Hypothalamus (tissue), 51 donors: ENCODE measurements at regions not wholly inside any gene's neighbourhood (a gene's known extent, or its start where the extent isn't known, plus 50 kb on each side); places are given as distances from the start of the nearest gene placed in this dataset.
A peak's percentile ranks its signal among the peaks of the same experiment; 100 is the strongest.
"Not testable (repeated sequence)": the region's sequence is repeated elsewhere in the genome, so short reads cannot be mapped to it uniquely, and the experiment has no call there.

Source experiments
- DNase-seq, 51 donors: peaks; one replicate each; lab custom pipeline; 2025; lab: John Stamatoyannopoulos, UW

DNA sequence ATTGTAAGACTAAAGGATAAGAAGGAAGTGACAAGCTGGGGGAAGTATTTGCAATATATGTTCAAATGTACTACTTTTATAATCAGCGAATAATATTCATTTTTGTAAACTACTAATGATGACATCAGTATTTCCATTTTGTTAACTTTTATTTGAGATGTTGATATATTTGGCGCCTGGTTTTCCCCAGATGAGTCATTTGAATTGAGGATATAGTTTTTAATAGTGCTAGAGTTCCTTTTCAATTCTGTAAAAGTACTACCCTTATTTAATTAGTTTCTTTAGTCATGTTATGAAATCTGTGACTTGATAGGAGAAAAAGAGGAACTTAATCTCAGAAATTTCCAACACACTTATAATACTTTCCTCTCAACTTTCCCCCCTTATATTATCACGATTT is 495.3 kb downstream of the IRS1 start:
- DNase-seq, result no peak

DNA sequence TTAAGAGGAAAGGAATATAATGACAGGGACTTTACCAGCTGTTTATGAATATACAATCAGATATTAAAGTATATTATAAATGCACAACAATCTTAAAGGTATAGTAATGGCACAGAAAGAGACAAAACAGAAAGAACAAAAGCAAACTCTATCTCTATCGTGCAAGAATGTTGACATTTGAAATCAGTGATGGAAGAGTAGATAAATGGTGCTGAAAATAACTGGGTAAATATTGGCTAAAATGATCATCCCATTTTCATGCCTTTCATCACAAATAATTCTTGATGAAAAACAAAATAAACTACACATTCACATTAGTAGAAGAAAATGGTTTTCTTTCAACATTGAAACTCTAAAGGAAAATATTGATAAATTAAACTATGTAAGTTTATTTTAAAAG is 495.9 kb downstream of the IRS1 start:
- DNase-seq, result no peak

- no peak for DNase-seq
Observed at GRCh38 chr2:226300196-226300886, 499.3 kb downstream of the IRS1 start.

GRCh38 chr2:226299771-226300170 is 499.8 kb downstream of the IRS1 start:
- no peak for DNase-seq

GRCh38 chr2:226295681-226296080 is 503.9 kb downstream of the IRS1 start:
- no peak for DNase-seq

- DNase-seq, result no peak
Observed at GRCh38 chr2:226295123-226295522, 504.5 kb downstream of the IRS1 start.

- not testable (repeated sequence) for DNase-seq
Observed at GRCh38 chr2:226291281-226291680, 508.3 kb downstream of the IRS1 start.

GRCh38 chr2:226286916-226287315 is 512.7 kb downstream of the IRS1 start:
- no peak for DNase-seq

DNA sequence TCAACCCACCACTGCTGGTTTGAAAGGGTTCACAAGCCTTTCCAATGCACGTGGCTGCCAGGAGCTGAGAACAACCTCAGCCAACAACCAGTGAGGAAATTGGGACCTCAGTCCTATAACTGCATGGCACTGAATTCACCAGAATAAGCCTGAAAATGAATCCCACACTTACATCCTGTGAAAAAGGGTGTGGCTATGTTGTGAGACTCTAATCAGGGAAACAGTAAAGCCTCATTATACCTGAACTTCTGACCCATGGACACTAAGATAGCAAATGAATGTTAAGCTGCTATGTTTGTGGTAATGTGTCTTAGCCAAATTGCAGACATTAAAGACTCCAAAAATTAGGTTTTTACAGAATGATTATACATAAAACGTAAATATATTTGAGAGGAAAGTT is 515.8 kb downstream of the IRS1 start:
- no peak for DNase-seq

GRCh38 chr2:226282151-226282550 is 517.5 kb downstream of the IRS1 start:
- DNase-seq, result no peak

DNA sequence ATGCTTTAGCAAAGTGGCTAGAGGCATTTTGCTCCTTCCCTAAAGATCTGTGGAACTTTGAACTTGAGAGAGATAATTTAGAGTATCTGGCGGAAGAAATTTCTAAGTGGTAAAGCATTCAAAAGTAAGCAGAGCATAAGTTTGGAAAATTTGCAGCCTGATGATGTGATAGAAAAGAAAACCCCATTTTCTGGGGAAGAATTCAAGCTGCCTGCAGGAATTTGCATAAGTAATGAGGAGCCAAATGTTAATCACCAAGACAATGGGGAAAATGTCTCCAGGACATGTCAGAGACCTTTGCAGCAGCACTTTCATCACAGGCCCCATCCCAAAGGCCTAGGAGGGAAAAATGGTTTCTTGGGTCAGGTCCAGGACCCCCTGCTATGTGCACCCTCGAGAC is 519.5 kb downstream of the IRS1 start:
- DNase-seq, result not testable (repeated sequence)

GRCh38 chr2:226275215-226275614 is 524.4 kb downstream of the IRS1 start:
- DNase-seq, result no peak

- DNase-seq, result no peak
Observed at GRCh38 chr2:226274143-226274542, 525.5 kb downstream of the IRS1 start.

DNA sequence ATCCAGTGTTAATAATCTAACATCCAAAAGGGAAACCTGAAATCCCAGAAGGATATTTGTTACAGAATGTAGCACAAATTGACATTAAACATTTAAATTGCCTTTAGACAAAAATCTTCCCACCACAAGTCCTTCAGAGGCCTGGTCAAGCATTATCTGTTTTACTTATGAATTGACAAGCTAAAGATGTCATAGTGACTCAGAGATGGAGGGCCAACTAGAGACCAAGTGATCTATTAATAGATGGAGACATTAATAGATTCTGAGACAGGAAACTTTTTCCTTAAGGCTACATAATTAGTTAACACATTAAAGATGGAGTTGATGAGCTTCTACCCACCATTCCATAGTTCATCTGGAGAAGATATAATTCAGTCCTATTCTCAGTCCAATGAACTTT is 526.2 kb downstream of the IRS1 start:
- DNase-seq, result no peak

DNA sequence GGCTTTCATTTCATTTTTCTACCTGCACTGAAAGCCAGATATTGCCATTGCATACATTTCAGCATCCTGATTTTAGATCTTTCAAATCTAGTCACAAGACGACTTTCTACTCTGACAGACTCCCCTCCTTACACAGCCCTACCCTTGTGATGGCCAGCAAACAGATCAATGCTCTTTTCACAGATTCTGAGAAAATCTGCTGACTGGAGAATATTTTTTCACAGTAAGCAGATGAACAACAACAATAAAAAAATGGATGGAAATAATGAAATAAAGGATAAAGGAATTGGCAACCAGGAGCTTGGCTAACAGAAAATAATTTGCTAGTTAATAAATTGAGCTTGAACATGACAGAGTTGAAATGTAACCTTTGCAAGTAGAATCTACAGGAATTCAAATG is 527.2 kb downstream of the IRS1 start:
- DNase-seq, result peak in 1 of 51 donors; percentile 21

DNA sequence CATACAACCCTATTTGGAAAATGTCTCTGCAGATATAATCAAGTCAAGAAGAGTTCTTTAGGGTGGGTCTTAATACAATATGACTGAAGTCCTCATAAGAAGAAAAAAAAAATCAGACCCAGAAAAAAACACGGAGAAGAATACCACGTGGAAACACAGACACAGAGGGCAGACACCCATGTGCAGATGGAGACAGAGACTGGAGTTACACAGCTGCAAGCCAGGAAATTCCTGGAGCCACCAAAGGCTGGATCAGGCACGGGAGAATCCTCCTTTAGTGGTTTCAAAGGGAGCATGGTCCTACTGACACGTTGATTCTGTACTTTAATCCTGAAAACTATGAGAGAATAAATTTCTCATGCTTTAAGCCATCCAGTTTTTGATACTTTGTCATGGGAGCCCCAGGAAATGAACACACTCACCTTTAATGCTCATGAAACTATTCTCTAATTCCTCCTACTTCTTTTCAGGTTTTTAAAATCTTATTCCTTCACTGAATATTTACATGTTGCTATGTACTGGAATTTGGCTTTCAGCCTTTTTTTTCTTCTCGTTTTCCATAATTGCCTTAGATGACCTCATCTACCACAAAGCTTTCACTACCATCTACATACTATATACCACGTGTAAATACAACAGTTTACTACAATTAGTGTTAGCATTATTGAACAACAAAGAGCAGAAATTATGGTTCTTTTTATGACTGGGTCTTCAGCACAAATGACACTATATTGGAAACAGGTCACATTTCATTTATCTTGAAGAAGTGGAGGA is 529.1 kb downstream of the IRS1 start:
- DNase-seq, result no peak

DNA sequence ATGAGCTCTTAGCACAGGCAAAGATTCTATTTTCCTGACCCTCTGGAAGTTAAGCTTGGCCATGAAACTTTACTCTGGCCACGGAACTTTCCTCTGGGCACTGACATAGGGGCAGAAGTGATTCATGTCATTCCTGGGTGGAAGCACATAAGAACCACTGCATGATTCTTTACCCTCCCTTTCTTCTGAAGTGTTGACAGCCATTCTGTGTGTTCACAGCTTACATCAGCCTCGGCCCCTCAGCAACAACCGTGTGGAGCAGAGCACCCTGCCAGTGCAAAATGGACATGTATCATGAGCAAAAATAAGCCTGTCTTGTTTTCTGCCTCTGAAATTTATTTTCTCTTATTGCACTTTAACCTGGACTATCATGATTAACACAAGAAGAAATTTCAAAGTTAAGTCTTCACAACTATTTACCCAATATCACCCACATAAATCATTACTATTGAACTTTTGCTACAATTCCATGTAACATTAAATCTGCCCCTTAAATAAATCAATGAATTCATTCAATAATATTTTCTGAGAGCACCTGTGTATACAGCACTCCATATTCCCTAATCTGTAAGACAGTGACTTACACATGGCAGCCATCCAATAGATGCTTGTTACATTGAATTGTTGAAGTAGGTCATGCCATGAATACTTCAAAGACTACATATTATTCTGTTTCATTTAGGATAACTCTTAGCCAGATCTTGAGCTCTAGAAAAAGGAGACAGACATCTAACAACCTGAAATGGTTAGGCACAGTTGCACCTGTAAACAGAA is 531.9 kb downstream of the IRS1 start:
- DNase-seq, result no peak

DNA sequence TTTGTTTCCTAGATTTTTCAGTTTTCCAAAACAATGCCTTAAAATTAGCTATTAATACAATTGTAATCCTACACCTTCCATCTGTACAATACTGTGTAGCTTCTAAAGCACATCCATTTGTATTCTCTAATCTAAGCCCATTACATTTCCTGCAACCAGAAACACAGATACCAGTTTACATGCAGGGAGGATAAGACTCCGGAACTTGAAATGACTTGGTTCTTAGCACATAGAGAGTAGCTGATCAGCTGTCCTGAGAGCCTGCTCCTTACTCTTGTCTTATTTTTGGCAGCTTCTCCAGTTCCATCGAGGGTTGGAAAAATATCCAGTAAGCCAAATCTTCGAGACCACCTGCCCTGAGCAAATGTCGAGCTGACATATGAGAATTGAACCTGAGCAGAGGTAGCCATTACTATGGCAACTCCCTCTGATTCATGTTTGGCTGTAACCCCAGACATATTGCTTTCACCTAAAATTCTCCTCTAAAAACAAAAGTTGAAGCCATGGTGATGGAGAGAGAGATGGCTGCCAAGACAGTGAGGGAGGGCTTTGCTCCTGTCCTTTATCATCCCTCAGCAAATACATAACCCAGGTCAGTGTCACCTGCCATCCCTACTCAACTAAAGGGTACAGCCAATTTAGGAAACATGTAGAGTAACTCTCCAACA is 542.8 kb downstream of the IRS1 start:
- no peak for DNase-seq

DNA sequence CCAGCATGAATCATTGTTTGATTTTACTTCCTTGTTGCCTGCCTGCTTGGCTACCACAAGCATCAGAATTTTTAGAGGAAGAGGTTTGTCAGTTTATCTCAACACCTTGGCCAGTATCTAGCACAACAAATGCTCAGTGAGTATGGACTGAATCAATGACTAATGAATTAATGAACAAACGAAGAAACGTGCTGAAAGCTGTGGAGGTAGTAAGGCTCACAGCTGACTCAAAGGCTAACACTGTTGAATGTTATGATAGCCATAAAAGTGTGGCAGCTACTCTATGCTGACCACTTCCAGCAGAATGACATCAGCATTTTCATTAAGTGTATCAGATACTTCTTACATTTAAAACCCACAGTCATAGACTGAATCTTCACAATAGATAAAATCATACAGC is 543.4 kb downstream of the IRS1 start:
- DNase-seq, result no peak

GRCh38 chr2:226251661-226252060 is 548.0 kb downstream of the IRS1 start:
- no peak for DNase-seq
